IPS-NIHi11 (cell line): ENCODE measurements at regions not wholly inside any gene's neighbourhood (a gene's known extent, or its start where the extent isn't known, plus 50 kb on each side); places are given as distances from the start of the nearest gene placed in this dataset.

Experiments
- DNase-seq: peaks from one replicate; pipeline ENCODE4 v3.0.0; 2012; ENCODE audit warnings: mixed read lengths, low spot score

DNA sequence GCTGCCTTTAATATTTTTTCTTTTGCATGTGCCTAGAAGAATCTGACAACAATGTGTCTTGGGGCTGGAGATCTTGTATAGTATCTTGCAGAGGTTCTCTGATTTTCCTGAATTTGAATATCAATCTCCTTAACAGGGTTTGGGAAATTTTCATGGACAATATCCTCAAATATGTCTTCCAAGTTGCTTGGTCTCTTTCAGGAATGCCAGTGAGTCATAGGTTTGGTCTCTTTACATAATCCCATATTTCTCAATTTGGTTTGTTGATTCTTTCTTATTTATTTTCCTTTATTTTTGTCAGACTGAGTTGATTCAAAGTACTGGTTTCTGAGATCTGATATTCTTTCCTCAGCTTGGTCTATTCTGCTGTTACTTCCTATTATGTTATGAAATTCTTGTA, 208.7 kb upstream of the GLI3 start:
- no peak for DNase-seq

DNA sequence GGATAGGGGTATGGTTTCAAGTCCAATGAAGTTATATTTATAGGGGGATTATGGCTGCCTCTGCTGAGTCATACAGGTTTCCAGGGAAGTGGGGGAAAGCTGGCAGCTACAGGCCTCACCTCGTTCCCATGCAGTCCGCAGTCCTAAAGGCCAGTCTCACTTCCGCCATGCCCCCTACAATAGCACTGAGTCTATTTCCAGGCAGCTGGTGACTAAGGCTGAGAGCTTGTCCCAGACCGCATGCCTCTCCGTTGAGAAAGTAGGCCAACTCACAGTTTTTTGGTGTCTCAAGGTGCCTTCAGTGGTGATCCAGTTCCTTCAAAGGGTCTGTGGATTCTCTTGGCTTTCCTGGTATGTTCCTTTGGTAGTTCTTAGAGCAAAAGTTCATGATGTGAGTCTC, 203.9 kb upstream of the GLI3 start:
- no peak for DNase-seq

GRCh38 chr7:42432644-42433043, 195.6 kb upstream of the GLI3 start:
- DNase-seq, result no peak

DNA sequence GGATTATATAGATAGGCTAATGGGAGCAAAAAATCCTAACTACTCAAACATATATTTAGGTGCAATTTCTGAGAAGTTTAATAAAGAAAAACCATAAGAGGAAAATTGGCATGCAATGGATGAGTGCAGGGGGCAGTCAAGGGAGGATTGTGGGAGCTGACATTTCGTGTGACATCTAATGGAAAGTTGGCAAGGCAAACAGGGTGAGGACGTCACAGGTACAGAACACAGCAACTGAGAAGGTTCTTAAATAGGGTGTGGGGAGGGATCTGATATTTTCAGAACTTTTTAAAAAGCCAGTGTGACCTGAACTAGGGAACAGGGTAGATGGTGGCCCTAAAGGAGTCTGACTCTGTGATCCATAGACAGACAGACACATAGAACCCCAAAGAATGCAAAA, 194.9 kb upstream of the GLI3 start:
- no peak for DNase-seq

DNA sequence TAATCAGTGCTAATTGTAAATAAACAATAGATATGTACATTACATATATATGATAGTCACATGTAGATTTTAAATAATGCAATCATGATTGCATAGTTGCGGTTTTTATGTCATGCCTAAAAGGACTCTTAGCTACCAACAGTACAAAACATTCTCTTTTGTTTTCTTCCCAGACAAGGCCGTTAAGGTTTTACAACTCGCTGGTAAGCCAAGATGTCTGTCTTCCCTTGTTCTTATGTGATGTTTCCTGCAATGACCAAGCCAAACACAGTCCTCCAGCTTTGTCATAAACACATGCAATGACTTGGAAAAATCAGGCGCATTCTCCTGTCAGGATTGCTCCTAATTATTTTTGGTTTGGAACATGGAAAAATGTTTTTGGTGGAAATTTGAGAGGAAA, 192.3 kb upstream of the GLI3 start:
- DNase-seq, result no peak

- no peak for DNase-seq
These were observed 189.2 kb upstream of the GLI3 start for GRCh38 chr7:42426163-42426562.

DNA sequence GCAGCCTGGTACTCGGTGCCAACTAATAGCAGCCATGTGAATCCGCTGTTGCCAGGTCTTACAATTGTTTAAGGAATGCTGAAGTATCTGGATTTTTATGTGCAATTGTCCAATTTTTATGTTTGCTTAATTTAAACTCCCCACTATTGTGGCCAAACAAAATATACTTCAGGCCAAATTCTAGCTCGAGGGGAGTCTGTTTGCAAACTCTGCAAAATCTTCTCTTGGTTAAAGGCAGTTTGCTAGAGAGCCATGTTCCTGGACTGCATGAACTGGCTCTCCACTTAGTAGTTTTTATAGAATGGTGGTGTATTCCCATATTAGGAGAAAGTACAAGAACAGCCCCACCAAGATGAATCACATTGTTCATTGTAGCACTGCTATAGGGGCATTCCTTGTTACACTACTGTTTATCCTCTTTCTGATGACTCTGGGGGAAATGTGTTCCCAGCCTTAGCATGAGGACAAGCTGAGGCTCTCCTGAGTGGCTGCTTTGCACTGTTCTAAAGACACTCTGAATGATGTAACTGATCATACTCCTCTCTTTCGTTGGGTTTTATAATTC, 178.0 kb upstream of the GLI3 start:
- no peak for DNase-seq

DNA sequence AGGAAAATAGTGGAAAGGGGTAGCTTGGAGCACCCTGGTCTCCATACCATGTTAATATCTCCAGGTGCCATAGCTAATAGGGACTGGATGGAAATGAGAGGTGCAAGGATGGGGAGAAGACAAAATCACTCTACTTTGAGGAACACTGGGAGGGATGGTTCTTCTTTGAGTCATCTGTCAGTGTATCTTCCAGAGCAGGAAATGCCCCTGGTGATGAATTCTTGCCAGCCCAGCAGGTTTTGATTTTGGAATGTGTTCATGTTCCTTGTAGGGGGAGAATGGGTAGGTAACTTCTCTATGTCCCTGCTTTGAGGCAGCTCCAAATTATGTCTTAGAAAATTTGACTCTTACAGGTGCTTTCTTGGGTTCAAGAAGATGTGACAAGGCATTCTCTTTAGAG, 177.0 kb upstream of the GLI3 start:
- DNase-seq, result no peak

GRCh38 chr7:42409296-42409695, 172.3 kb upstream of the GLI3 start:
- DNase-seq, result no peak

DNA sequence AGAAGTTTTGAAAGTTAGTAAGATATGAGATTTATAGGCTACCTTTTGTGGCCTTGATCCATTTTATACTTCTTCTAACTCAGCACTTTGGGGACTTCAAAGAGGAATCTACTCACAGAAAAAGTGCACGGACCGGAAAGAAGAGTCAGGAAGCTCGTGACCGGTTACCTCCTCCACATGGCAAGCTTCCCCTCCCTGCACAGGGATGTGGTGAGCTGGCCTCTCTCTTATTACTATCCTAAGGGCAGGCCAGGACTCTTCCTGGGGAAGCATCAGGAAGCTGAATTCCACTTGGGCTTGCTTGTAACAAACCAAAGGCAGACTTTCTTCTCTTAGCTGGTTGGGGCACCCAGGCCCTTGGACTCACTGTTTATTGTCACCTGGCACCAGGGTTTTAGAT, 170.8 kb upstream of the GLI3 start:
- DNase-seq, result no peak

GRCh38 chr7:42407021-42407710, 170.2 kb upstream of the GLI3 start:
- DNase-seq, result no peak

DNA sequence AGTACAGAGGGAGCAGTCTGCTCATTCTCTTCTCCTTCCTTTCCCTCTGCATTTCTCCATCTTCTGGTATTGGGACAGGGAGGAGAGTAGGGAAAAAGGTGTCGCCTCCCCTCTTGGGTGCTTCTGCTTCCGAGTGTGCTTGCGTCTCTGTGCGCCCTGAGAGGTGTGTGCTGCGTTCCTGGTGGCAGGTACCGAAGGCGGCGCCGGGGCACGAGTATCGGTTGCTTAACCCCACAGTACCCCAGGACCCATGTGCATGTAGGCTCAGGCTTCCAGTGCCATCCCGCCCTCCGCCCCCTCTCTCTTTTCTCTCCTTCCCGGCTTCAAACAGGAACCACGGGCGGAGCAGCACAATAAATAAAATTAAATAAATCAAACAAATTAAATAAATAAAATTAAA, 169.3 kb upstream of the GLI3 start:
- no peak for DNase-seq

DNA sequence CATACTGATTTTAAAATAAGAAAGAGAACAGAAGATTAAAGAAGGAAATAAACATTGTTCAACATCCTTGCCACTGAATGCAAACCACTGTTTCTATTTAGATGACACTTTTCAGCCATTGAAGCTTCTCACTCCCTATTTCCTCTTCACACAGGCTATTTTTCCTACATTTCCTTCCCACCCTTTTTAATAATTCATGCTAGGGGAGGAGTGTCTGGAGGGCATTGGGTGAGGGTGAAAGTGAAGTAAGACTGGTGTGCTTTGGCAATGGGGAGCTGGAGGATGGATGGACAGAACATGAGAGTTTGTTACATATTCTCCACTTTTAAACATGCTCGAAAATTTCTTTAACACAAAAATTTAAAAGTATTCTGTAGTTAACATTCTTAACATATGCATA, 168.8 kb upstream of the GLI3 start:
- no peak for DNase-seq

- no peak for DNase-seq
These were observed 166.8 kb upstream of the GLI3 start for GRCh38 chr7:42403831-42404230.

DNA sequence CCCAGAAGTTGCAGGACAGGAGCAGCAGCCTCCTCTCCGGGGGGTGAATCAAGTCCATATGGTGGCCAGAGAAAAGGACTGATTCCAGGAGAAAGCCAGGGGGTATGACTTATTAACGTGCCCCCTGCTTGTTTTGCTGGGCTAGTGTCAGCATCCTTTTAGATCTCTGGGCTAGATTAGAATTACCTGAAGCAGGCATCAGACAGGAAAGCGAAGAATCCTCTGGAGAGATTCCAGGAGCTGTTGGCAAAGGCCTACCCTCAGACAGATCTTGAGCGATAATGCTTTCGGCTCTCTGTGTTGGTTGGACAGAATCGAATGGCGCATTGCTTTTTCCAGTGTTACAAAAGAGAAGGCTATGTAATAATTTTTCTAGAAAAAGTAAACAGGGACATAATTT, 164.0 kb upstream of the GLI3 start:
- no peak for DNase-seq

DNA sequence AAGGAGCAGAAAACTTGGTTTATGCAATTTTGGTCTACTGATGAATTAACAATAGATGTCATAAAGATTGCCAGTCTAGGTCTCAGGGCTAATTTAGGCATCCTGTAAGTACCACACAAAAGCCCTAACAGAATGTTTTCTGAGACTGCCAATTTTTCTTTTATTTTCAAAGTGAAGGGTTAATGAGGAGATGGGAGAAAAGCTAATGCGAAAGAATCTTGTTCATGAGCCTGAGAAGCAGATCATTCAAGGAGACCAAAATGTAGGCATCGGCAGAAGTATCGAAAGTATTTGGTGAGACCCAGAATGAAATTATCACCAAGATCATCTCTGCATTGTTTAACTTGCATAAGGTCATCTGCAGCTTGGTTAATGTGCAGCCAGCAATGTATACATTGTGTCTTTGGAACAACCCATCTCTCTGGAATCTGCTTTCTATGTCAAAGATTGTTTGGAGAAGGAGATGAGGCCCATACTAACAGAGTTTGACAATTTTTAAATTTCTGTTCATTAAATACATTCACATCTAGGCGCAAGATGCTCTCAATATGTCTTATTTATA, 163.3 kb upstream of the GLI3 start:
- DNase-seq, result no peak

DNA sequence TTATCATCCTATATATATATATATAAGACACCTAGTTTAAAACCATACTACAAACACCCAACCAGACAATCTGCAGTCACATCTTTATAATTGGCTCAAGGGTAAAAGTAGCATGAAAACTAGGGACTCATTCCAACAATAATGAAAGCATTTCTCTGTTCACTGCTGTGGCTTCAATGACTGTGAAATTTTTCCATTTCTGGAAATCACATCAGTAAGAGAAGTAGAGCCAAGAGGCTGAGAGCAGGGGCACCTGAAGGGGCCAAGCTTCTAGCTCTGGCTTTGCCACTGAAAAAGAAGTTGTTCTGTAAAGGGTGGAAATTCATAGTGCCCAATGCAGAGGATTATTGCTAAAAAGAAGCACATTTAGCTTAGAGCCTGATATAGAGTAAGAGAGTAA, 158.6 kb upstream of the GLI3 start:
- no peak for DNase-seq

GRCh38 chr7:42392826-42393225, 155.8 kb upstream of the GLI3 start:
- DNase-seq, result no peak

- DNase-seq, result no peak
These were observed 152.7 kb upstream of the GLI3 start for GRCh38 chr7:42389697-42390096.

- no peak for DNase-seq
These were observed 148.9 kb upstream of the GLI3 start for GRCh38 chr7:42385912-42386311.

DNA sequence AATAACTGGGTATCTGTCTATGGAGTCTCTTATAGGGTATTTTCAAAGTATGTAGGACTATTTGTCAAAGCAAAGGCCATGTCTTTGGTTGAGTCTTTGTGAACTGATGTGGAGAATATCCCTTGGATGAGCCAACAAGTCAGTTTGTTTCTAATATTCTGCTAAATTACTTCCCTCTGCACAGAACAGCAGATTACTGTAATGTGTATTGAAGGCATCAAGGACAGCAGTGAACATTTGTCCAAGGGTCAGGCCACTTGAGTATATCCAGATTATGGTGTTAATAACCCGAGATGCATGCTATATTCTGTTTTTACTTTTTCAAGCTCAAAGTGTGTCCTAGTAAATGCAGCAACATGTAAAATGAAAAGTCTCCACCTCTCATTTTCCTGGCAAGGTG, 144.2 kb upstream of the GLI3 start:
- no peak for DNase-seq

DNA sequence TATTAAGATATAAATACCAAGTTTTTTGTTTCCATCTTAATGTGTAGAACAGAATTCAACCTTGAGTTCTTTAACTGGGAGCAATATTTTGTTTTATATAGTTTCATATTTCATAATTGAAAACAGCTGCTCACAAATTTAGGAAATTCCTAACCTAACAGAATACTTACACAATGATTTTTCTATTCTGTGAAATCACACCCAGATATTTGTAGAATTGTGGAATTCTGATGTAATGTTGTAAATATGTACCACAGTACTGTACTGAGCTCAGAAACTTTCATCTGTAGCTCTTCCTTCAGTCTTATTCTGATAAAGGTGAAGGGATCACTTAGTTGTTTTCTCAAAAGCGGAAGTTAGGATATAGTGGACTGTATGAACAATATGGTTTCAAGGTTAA, 143.4 kb upstream of the GLI3 start:
- no peak for DNase-seq

GRCh38 chr7:42378149-42378548, 141.1 kb upstream of the GLI3 start:
- no peak for DNase-seq

- no peak for DNase-seq
These were observed 136.3 kb upstream of the GLI3 start for GRCh38 chr7:42373285-42373684.
